K562 (cell line): ENCODE measurements at regions not wholly inside any gene's neighbourhood (a gene's known extent, or its start where the extent isn't known, plus 50 kb on each side); places are given as distances from the start of the nearest gene placed in this dataset.
A peak's percentile ranks its signal among the peaks of the same experiment; 100 is the strongest.

ENCODE experiments used
- ATAC-seq: fragments of 200-7000 bp; cut with Tn5 transposase; 3 replicates; pipeline ENCODE4 v1.9.1; 2020; ENCODE audit warnings: moderate library complexity
- BruUV-seq: library from RNA; stranded (reverse); fragments of 400-500 nt; replicated peaks from 2 replicates; lab custom pipeline; 2021; lab: Mats Ljungman, UMichigan
- CTCF ChIA-PET: fragments of 300-600 bp; formaldehyde crosslinking; extraction: SDS; loops from one replicate; lab custom pipeline; 2021; ENCODE audit warnings: low intra/inter-chr PET ratio; lab: Yijun Ruan, JAX
- POLR2A ChIA-PET: fragments of 300-600, 350-650 bp; sonication (Branson Sonifier 250); formaldehyde crosslinking; extraction: SDS; loops from one replicate; lab custom pipeline; 2021; ENCODE audit warnings: antibody characterized with exemption, inconsistent platforms; lab: Yijun Ruan, JAX
- DNase-seq, 4 experiments: peaks; one replicate each; pipeline versions ENCODE4 v3.0.0 to v3.0.0-alpha.2; 2011 to 2018; ENCODE audit warnings: low spot score in 3 of 4, mixed read lengths in 3 of 4; ENCODE audit errors: extremely low read depth in 1 of 4
- FAIRE-seq: peaks from 2 replicates; lab custom pipeline; 2011; peaks lifted over from hg19 to GRCh38; lab: Jason Lieb, UNC
- H2AFZ ChIP-seq: 2 replicates; pipeline ENCODE4 v1.6.0; 2011; ENCODE audit warnings: low read depth, low read length, control low read depth, inconsistent platforms
- H3K27ac ChIP-seq: fragments of 200-600 bp; 3 replicates; pipeline ENCODE4 v1.8.0; 2011; ENCODE audit warnings: low read depth, mild to moderate bottlenecking, control low read depth, inconsistent platforms, low read length, moderate library complexity, mixed read lengths; ENCODE audit errors: extremely low read depth
- H3K27me3 ChIP-seq, 2 experiments: fragments of 300-600 bp in 1 of 2; 2 replicates in 1 of 2; 3 replicates in 1 of 2; pipeline versions ENCODE4 v1.6.0 to v1.8.0; 2011; ENCODE audit warnings: inconsistent platforms in 2 of 2, low read length in 2 of 2, mild to moderate bottlenecking in 1 of 2, mixed read lengths in 1 of 2, moderate library complexity in 1 of 2; ENCODE audit not compliant: control insufficient read depth in 2 of 2, insufficient read depth in 2 of 2
- H3K36me3 ChIP-seq: fragments of 300-600 bp; 3 replicates; pipeline ENCODE4 v1.8.0; 2011; ENCODE audit warnings: mild to moderate bottlenecking, low read length, inconsistent platforms; ENCODE audit not compliant: control insufficient read depth, insufficient read depth
- H3K4me1 ChIP-seq, 2 experiments: fragments of 200-600 bp in 1 of 2; replicated peaks in 1 of 2; 2 replicates in 1 of 2; 3 replicates in 1 of 2; pipeline versions ENCODE4 v1.5.1 to v1.8.0; 2011; ENCODE audit warnings: inconsistent platforms in 2 of 2, low read length in 2 of 2, mild to moderate bottlenecking in 1 of 2, mixed read lengths in 1 of 2, moderate library complexity in 1 of 2; ENCODE audit not compliant: control insufficient read depth in 2 of 2, insufficient read depth in 2 of 2
- H3K4me2 ChIP-seq: 2 replicates; pipeline ENCODE4 v1.6.1; 2011; ENCODE audit warnings: low read length, control low read depth, inconsistent platforms, mixed read lengths; ENCODE audit not compliant: insufficient read depth
- H3K4me3 ChIP-seq: fragments of 200-600 bp; sonication (generic), shearing (Covaris generic); 2 replicates; pipeline ENCODE4 v1.5.1; 2016; ENCODE audit warnings: control low read depth, inconsistent platforms
- H3K79me2 ChIP-seq: fragments of 200-600 bp; 3 replicates; pipeline ENCODE4 v1.8.0; 2011; ENCODE audit warnings: low read length, inconsistent platforms; ENCODE audit not compliant: control insufficient read depth, insufficient read depth
- H3K9ac ChIP-seq, 2 experiments: 2 replicates each; pipeline versions ENCODE4 v1.6.0 to v1.6.1; 2011; ENCODE audit warnings: low read depth in 2 of 2, low read length in 2 of 2, control low read depth in 1 of 2, inconsistent platforms in 1 of 2, mild to moderate bottlenecking in 1 of 2, mixed read lengths in 1 of 2; ENCODE audit not compliant: insufficient read depth in 1 of 2
- H3K9me1 ChIP-seq: one replicate; pipeline ENCODE4 v1.6.0; 2011; ENCODE audit warnings: inconsistent platforms, mild to moderate bottlenecking, low read length, moderate library complexity; ENCODE audit not compliant: control insufficient read depth, insufficient read depth
- H3K9me3 ChIP-seq: replicated peaks from 2 replicates; pipeline ENCODE4 v1.5.1; 2011; ENCODE audit warnings: low read depth, low read length, inconsistent platforms; ENCODE audit not compliant: control insufficient read depth, insufficient read depth
- H4K20me1 ChIP-seq: replicated peaks from 2 replicates; pipeline ENCODE4 v1.6.1; 2011; ENCODE audit warnings: low read length, inconsistent platforms, mixed read lengths; ENCODE audit not compliant: control insufficient read depth, insufficient read depth
- ATF2 ChIP-seq: sonication (generic); formaldehyde crosslinking; IDR thresholded peaks from 2 replicates; pipeline ENCODE4 v1.8.1; 2022; ENCODE audit warnings: missing genetic modification reagents
- ATF3 ChIP-seq, 2 experiments: fragments of 450-650 bp in 1 of 2; sonication (generic) in 1 of 2; formaldehyde crosslinking in 1 of 2; IDR thresholded peaks in 1 of 2; conservative IDR thresholded peaks in 1 of 2; 2 replicates each; pipeline versions ENCODE4 v1.6.1 to v1.8.1; 2016 to 2023; ENCODE audit warnings: mild to moderate bottlenecking in 2 of 2, moderate library complexity in 2 of 2, inconsistent platforms in 1 of 2, missing genetic modification reagents in 1 of 2
- HDAC6 ChIP-seq: IDR thresholded peaks from 2 replicates; pipeline ENCODE4 v1.6.1; 2012; ENCODE audit warnings: low read depth, mild to moderate bottlenecking, control low read depth, inconsistent platforms, low read length, moderate library complexity
- LCOR ChIP-seq: sonication (generic); formaldehyde crosslinking; IDR thresholded peaks from 2 replicates; pipeline ENCODE4 v1.8.0; 2022; ENCODE audit warnings: mild to moderate bottlenecking, missing genetic modification reagents
- PHF20 ChIP-seq: fragments of 450-650 bp; IDR thresholded peaks from 2 replicates; pipeline ENCODE4 v1.6.1; 2018; ENCODE audit not compliant: partially characterized antibody
- POLR2A ChIP-seq: fragments of 450-650 bp; conservative IDR thresholded peaks from 2 replicates; pipeline ENCODE4 v1.6.1; 2016
- RBM17 ChIP-seq: fragments of 200-400 bp; formaldehyde crosslinking; IDR thresholded peaks from 2 replicates; pipeline ENCODE4 v1.6.1; 2017; ENCODE audit warnings: low read depth, mild to moderate bottlenecking, low read length, borderline replicate concordance
- SAFB2 ChIP-seq: fragments of 200-400 bp; formaldehyde crosslinking; IDR thresholded peaks from 2 replicates; pipeline ENCODE4 v1.6.1; 2018; ENCODE audit warnings: borderline replicate concordance, low read length, low read depth, moderate library complexity; ENCODE audit not compliant: severe bottlenecking
- SIX5 ChIP-seq, 2 experiments: IDR thresholded peaks; 2 replicates each; pipeline ENCODE4 v1.6.1; 2011; ENCODE audit warnings: low read length in 2 of 2, borderline replicate concordance in 1 of 2, low read depth in 1 of 2, mild to moderate bottlenecking in 1 of 2, moderate library complexity in 1 of 2; ENCODE audit not compliant: insufficient read depth in 1 of 2
- USF1 ChIP-seq: sonication (generic); formaldehyde crosslinking; IDR thresholded peaks from 2 replicates; pipeline ENCODE4 v1.9.0; 2022; ENCODE audit warnings: mild to moderate bottlenecking, missing genetic modification reagents
- WGBS: fragments of 100-300 bp; shearing (Covaris generic); methylation state at CpG from one replicate; pipeline ENCODE4 v1.1.6; 2016; ENCODE audit warnings: low coverage, mixed read lengths; ENCODE audit not compliant: insufficient coverage; ENCODE audit errors: missing lambda C conversion rate; 5-methylcytosine and 5-hydroxymethylcytosine counted together
- in situ Hi-C: fragments of 300-500 bp; cut with MboI; formaldehyde crosslinking; loops from 4 replicates; pipeline ENCODE4 v1.15.0; 2018; ENCODE audit warnings: inconsistent platforms, mixed read lengths
- intact Hi-C: fragments of 100-400 bp; cut with micrococcal nuclease; formaldehyde crosslinking; loops from 2 replicates; pipeline ENCODE4 v1.14.2; 2022
- TF ChIP-seq, protein P1 (sequence below): fragments of 450-650 bp; formaldehyde crosslinking; IDR thresholded peaks from 2 replicates; pipeline ENCODE4 v1.4.0; 2020; ENCODE audit warnings: mild to moderate bottlenecking, moderate library complexity

GRCh38 chr9:124099860-124100259 lies 88.3 kb downstream of the LHX2 start:
- ChIA-PET POLR2A (no interaction called here), CTCF (no interaction called here)
- intact Hi-C loops (no loop called here), in situ Hi-C loops (loop anchor here (25.0 kb wide), 1 partner anchor 962 kb away; no protein-coding TSS in a partner anchor)
- Histone ChIP-seq H3K9me3 (no peaks in the 10 kb centered on the region), H3K36me3 (no peaks in the 10 kb centered on the region), H3K4me1 (no peaks in the 10 kb centered on the region), H3K9ac (no peak overlapping the region), H3K4me2 (no peak overlapping the region), H3K27ac (no peak overlapping the region), H4K20me1 (peaks cover 15% of the 10 kb centered on the region; the same call in 1 of the 2 replicates), H3K27me3 (peaks cover 31 to 66% of the 10 kb centered on the region in 2 experiments), H2AFZ (no peak overlapping the region), H3K4me3 (no peak overlapping the region), H3K79me2 (no peaks in the 10 kb centered on the region), H3K9me1 (no peaks in the 10 kb centered on the region)
- no TSS peak for BruUV-seq
- FAIRE-seq (no peak), DNase-seq (no peak), ATAC-seq (no peak)
- TF ChIP-seq ATF3 (IDR thresholded peaks at IDR 0.05) (peak; percentile 36; the same call in 1 of the 2 replicates), ATF3 (CRISPR knock-in tag; conservative IDR thresholded peaks at IDR 0.05) (no peak), PHF20 (no peak), USF1 (CRISPR knock-in tag) (0 out of 2 replicates have a peak, but pooled peaks have one; percentile 12), SIX5 (IDR thresholded peaks at IDR 0.05; ENCODE audit: borderline replicate concordance in 1 of 2, insufficient read depth in 1 of 2, low read depth in 1 of 2, low read length in 2 of 2) (no peak), LCOR (no peak), HDAC6 (no peak), ATF2 (CRISPR knock-in tag) (no peak), RBM17 (no peak), SAFB2 (no peak), POLR2A (no peak)
- TF ChIP-seq, protein P1, sequence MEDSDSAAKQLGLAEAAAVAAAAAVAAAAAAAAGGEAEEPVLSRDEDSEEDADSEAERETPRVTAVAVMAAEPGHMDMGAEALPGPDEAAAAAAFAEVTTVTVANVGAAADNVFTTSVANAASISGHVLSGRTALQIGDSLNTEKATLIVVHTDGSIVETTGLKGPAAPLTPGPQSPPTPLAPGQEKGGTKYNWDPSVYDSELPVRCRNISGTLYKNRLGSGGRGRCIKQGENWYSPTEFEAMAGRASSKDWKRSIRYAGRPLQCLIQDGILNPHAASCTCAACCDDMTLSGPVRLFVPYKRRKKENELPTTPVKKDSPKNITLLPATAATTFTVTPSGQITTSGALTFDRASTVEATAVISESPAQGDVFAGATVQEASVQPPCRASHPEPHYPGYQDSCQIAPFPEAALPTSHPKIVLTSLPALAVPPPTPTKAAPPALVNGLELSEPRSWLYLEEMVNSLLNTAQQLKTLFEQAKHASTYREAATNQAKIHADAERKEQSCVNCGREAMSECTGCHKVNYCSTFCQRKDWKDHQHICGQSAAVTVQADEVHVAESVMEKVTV (CRISPR knock-in tag): no peak
- 3% methylated on average over 6 of the region's 6 CpGs for WGBS
